ENCODE measurements at regions not wholly inside any gene's neighbourhood (a gene's known extent, or its start where the extent isn't known, plus 50 kb on each side); places are given as distances from the start of the nearest gene placed in this dataset.

DNA sequence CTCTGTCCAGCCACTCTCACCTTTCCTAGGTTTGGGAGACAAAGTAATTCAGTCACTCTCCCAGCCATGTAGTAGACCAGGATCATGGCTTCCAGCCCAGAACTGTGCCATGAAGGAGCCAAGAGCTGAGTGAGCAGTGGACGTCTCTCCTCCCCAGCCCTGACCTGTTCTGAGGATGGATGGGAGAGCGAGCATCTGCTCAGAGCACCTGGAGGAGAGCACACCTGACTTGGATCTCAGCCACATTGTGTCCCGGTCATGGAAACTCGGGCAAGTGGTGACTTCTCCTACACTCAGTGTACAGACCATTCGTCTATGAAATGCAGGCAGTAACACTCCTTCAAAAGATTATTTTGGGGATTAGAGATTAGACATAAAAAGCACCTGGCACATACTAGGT, 299.7 kb downstream of the TNS1 start:
- TF ChIP-seq, protein P1, sequence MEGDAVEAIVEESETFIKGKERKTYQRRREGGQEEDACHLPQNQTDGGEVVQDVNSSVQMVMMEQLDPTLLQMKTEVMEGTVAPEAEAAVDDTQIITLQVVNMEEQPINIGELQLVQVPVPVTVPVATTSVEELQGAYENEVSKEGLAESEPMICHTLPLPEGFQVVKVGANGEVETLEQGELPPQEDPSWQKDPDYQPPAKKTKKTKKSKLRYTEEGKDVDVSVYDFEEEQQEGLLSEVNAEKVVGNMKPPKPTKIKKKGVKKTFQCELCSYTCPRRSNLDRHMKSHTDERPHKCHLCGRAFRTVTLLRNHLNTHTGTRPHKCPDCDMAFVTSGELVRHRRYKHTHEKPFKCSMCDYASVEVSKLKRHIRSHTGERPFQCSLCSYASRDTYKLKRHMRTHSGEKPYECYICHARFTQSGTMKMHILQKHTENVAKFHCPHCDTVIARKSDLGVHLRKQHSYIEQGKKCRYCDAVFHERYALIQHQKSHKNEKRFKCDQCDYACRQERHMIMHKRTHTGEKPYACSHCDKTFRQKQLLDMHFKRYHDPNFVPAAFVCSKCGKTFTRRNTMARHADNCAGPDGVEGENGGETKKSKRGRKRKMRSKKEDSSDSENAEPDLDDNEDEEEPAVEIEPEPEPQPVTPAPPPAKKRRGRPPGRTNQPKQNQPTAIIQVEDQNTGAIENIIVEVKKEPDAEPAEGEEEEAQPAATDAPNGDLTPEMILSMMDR (conservative IDR thresholded peaks at IDR 0.05) = no peak
- TF ChIP-seq EZH2 (IDR thresholded peaks at IDR 0.05; ENCODE audit: low read depth) = no peak

Measured in PC-9 (cell line).